GM04504 (cell line): ENCODE measurements at regions not wholly inside any gene's neighbourhood (a gene's known extent, or its start where the extent isn't known, plus 50 kb on each side); places are given as distances from the start of the nearest gene placed in this dataset.
A peak's percentile ranks its signal among the peaks of the same experiment; 100 is the strongest.

ENCODE experiments used
- DNase-seq: peaks from one replicate; pipeline ENCODE4 v3.0.0-alpha.2; 2012; ENCODE audit warnings: low read depth

GRCh38 chr4:110897784-110898183 is 274.9 kb upstream of the PITX2 start:
- no peak for DNase-seq

DNA sequence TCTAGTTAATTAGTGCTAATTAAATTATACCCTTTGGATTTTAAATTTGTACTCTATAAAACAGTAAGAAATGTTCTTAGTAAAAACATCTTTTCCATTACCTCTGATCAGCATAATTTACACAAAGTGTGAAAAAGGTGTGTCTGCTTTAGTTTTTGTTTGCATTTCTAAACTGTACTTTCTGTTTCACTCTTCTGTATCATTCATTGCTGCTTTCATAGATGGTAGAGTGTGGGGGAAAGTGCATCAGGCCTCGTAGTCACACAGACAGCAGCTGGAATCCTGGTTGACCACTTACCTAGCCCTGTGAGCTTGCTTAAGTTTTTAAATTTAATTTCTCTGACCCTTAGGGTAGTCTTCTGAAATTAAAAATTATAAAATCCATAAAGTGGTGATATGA is 275.4 kb upstream of the PITX2 start:
- DNase-seq: no peak

DNA sequence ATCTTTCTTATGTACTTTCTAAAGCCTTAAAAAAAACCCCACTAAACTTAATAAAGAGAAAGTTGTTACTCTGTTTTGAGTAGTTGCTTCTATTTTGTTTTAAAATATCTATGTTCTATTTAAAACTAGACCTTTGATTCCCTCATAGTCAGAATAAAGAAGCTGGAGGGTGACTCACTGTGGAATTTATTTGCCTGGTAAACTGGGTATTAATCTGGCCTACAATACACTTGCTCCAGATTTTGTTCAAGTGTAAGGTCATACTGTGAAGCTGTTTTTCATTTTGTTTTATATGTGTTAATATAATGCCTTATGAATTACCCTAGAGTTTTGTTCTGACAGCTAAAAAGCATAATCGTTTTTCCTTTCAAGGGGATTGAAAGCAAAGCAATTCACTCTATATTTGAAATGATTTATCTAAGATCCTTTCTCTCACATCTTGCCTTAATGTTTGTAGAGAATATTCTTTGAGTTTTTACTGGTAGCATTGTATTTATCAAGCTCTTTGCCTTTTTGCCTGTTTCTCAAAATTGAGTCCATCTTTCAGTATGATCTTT is 277.4 kb upstream of the PITX2 start:
- DNase-seq: peak; percentile 7

GRCh38 chr4:110902500-110902899 is 279.6 kb upstream of the PITX2 start:
- peak; percentile 5 for DNase-seq

GRCh38 chr4:110904435-110905065 is 281.7 kb upstream of the PITX2 start:
- peak; percentile 2 for DNase-seq

DNA sequence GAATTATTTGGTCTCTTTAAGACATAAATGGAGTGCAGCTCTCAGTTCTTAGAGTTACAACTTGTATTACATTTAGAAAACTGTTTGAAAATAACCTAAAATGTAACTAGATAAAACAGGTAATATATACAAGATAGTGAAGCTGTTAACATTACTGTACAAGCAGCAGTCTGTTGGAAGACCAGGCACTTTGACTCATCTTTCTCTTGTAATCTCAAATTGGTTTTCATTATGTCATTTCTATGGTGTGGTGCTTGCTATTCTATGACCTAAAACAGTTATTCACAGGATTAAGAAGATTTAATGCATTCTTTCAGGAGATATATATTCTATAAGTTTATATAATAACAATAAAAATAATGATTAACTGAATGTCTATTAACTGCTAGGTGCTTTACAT is 282.5 kb upstream of the PITX2 start:
- DNase-seq: no peak

DNA sequence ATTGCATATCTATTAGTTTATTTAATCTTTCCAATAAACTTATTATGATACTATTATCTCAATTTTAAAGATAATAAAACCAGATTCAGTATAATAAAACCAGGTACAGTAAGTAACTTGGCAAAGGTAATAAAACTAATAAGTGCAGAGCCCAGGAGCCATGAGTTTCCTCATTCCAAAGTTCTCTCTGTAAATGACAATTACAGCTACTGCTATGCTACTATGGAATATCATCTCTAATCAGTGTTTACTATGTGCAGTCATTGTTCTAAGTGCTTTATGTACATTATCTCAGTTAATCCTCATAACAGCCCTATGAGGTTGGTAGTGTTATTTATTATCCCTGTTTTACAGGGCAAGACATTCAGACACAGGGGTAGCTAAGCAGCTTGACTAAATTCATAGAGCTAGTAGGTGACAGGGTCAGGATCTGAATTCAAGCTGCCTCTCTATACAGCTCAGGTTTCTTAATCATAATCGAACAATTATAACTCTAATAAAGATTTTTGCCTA is 285.0 kb upstream of the PITX2 start:
- no peak for DNase-seq

GRCh38 chr4:110914791-110915190 is 291.9 kb upstream of the PITX2 start:
- no peak for DNase-seq

DNA sequence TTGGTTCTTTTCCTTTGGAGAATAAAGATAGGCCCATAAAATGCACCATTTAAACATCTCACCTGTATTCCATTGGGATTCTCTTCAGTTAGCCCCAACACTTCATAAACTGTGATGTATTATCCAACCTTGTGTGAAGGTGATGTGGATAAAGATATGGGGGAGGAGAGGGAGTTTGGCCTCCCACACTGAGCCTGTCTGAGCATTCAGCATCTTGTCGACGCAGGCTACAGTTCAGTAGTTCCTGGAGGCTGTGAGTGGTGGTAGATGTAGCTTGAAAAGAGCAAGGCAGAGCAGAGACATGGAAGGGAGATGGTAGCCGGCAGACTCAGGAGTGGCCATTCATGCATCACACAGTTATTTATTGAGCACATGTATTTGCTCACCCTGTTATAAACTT is 292.4 kb upstream of the PITX2 start:
- no peak for DNase-seq

GRCh38 chr4:110916505-110916904 is 293.6 kb upstream of the PITX2 start:
- DNase-seq: no peak

DNA sequence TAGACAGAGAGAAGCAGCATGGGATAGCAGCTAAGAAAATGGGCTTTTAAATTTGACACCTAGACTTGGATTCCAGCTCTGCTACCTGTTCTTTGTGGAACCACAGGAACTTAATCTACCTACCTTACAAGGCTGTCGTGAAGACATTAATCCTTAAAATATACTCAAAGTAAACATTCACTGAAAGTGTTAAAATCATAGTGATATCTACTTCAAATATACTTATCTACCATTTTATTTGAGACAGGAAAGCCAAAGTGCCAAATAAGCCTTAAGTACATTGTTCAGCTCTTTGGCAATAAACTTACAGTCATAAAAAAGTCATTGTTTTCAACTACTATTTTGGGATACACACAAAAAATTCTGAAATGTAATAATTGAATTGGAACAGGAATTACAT is 295.0 kb upstream of the PITX2 start:
- no peak for DNase-seq

DNA sequence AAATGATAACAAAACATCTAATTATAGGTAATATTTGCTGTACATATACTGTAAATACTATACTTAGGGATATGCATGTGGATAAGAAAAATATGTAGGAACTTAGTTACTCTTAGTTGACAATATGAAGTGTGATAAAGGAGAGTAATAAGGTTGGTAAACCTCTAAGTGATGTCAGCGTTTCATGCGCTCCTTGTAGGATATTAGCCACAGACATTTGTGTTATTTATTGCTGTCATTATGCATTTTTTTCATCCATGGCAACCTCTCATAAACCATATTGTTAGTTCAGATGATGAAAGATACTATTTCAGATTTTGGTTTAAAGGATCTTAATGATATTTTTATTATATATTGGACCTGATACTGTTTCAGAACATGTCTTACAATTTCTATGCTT is 298.1 kb upstream of the PITX2 start:
- no peak for DNase-seq

DNA sequence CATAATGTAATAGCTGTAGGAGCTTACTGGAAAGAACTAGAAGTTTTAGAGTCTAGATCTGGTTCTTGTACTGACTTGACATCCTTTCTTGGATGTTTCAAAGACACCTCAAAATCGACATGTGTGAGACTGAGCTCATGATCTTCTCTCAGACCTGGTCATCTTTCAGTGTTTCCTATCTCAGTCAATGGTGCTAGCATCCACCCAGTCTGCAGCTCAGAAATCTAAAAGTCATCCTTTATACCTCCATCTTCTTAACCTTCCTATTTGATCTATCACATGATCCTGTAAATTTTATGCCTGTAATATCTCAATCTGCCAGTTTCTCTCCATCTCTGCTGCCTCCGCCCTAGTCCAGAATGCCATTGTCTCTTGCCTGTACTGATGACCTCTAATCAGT is 301.9 kb upstream of the PITX2 start:
- DNase-seq: no peak

- peak; percentile 23 for DNase-seq
These were observed 304.0 kb upstream of the PITX2 start for GRCh38 chr4:110926841-110927400.

DNA sequence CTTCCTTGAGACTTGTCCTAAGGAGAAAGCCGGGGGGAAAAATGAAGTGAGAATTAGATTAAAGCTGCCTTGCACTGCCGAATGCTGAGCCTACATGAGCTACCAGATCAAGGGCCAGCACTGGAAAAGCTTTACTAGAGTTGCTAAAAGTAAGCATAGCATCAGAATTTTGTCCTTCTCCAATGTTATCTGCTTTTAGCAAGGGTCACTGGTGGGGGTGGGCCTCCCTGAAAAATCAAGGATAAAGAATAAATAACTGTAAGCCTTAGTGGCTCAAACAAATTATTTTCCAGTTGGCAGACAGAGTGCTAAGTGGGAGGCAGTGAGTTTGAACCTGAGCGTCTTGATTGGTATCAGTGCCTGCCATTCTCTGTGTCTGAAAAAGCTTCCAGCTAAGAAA is 310.5 kb upstream of the PITX2 start:
- no peak for DNase-seq

GRCh38 chr4:110944501-110944900 is 321.6 kb upstream of the PITX2 start:
- DNase-seq: no peak

DNA sequence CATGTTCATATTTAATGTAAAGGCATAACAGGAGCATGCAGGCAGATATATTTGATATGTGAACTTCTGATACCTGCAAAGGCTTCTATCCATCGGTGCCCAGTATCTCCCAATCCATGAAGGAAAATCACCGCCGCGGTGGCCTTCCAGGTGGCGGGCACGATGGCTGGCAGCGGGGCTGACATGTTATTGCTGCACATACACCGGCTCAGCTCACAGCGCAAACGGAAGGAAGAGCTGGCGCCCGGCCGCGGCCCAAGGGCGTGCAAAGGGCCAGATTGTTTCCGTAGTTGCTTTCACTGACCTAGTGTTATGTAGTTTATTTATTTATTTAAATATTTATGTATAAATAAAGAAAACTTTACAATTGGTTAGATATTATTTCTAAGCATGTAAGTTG is 322.7 kb upstream of the PITX2 start:
- no peak for DNase-seq

- DNase-seq: no peak
These were observed 326.7 kb upstream of the PITX2 start for GRCh38 chr4:110949542-110949941.

- DNase-seq: no peak
These were observed 327.9 kb upstream of the PITX2 start for GRCh38 chr4:110950731-110951130.

DNA sequence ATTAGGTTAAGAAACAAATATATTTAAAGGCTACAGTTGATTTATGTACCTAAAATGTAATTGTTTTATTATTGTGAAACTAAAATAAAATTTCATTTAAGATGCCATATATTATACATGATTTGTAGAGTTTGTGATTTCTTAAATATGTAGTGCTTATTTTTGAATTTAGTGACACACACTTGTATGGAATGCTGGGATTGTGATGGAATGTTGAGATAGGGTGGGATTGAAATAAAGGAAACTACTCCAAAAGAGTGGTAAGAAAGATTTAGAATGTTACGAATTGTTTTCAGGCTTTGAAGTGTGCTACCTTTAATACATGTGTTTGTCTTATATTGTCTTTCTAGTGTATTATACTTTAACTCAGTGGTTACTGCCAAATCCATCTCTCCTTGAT is 330.3 kb upstream of the PITX2 start:
- no peak for DNase-seq

- no peak for DNase-seq
These were observed 331.0 kb upstream of the PITX2 start for GRCh38 chr4:110953898-110954297.

DNA sequence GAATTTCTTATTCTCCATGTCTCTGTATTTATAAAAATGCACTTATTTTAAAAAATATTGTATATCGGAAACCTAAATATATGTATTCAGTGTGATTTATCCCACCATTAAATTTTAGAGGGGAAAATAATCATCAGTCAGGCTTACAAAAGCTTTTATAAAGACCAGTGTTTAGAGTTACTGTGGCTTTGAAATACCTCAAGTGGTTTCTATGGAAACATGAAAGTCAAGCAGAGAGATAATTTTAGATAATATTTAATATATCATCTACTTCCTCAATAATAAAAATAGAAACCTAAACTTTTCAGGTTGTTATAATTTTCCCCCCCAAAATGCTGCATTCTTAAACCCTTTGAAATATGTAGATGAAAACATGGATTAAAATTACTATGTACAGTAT is 332.9 kb upstream of the PITX2 start:
- no peak for DNase-seq

- DNase-seq: peak; percentile 14
These were observed 336.3 kb upstream of the PITX2 start for GRCh38 chr4:110959041-110959643.
